ENCODE measurements at regions not wholly inside any gene's neighbourhood (a gene's known extent, or its start where the extent isn't known, plus 50 kb on each side); places are given as distances from the start of the nearest gene placed in this dataset.

GRCh38 chr16:85326113-85326793 lies 214.0 kb upstream of the CIBAR2 start:
- DNase-seq (ENCODE audit: low read depth in 2 of 2): no peak

GRCh38 chr16:85326794-85327181 lies 214.5 kb upstream of the CIBAR2 start:
- no peak for DNase-seq (ENCODE audit: low read depth in 2 of 2)

- no peak for DNase-seq (ENCODE audit: low read depth in 2 of 2)
Measured at GRCh38 chr16:85327731-85328675, 215.7 kb upstream of the CIBAR2 start.

- no peak for DNase-seq (ENCODE audit: low read depth in 2 of 2)
Measured at GRCh38 chr16:85328676-85329058, 216.4 kb upstream of the CIBAR2 start.

- DNase-seq (ENCODE audit: low read depth in 2 of 2): no peak
Measured at GRCh38 chr16:85329059-85329812, 217.0 kb upstream of the CIBAR2 start.

DNA sequence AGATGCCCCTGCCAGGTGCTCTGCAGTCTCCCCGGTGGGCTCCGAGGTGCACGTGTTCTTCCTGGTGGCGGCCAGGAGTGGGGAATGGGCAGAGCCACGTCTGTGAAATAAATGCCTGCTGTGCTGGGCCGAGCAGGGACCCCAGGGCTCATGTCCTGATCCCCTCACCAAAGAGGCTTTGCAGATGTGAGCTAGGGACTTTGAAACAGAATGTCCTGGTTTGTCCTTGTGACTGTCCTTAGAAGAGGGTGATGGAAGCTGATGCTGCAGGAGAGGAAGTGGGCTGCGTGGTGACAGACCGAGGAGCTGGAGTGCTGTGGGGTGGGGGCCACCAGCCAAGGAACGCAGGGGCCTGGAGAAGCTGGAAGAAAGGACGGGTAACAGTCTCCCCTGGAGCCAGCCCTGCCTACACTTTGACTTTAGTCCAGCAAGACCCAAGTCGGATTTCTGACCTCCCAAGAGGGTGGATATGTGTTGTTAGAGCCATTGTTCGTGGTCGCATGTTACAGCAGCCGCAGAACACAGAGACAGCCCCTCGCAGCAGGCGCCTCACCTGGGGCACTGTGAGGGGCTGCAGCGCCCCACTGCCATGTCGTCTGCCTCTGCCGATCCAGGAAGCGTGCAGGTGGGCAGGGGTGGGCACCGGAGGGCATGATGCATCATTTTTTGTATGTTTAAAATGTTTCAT lies 217.9 kb upstream of the CIBAR2 start:
- no peak for DNase-seq (ENCODE audit: low read depth in 2 of 2)

- no peak for DNase-seq (ENCODE audit: low read depth in 2 of 2)
Measured at GRCh38 chr16:85330694-85331188, 218.5 kb upstream of the CIBAR2 start.

DNA sequence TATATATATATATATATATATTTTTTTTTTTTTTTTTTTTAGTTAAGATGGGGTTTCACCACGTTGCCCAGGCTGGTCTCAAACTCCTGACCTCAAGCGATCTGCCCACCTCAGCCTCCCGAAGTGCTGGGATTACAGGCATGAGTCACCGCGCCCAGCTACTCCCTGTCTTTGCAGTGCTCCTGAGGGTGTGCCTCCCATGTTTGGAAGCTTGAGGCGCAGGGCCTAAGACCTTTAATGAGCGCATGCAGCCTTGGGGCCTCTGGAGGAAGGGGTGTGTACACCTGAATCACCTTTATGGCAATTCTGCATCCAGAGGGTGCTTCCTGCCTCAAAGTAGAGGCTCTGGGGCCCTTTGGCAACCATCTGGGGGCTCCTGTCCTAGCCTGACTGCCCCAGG lies 219.4 kb upstream of the CIBAR2 start:
- DNase-seq (ENCODE audit: low read depth in 2 of 2): no peak

- DNase-seq (ENCODE audit: low read depth in 2 of 2): no peak
Measured at GRCh38 chr16:85332175-85332574, 219.9 kb upstream of the CIBAR2 start.

DNA sequence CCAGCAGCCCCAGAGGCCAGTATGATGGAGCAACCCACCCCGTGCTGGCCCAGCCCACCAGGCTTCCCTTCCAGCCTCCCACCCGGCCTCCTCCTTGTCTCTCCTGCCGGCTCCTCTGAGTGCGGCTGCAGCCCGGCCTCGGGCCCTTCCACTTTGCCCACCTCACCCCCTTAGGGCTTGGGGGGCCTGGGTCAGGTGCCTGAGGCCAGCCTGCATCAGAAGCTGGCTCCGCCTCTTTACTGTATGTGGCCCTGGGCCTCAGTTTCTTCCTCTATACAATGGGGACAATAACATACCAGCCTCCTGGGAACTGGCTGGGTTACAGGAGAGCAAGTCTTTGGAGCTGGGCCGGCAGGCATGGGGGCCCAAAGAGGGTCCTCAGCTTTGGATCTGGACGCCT lies 221.1 kb upstream of the CIBAR2 start:
- no peak for DNase-seq (ENCODE audit: low read depth in 2 of 2)

DNA sequence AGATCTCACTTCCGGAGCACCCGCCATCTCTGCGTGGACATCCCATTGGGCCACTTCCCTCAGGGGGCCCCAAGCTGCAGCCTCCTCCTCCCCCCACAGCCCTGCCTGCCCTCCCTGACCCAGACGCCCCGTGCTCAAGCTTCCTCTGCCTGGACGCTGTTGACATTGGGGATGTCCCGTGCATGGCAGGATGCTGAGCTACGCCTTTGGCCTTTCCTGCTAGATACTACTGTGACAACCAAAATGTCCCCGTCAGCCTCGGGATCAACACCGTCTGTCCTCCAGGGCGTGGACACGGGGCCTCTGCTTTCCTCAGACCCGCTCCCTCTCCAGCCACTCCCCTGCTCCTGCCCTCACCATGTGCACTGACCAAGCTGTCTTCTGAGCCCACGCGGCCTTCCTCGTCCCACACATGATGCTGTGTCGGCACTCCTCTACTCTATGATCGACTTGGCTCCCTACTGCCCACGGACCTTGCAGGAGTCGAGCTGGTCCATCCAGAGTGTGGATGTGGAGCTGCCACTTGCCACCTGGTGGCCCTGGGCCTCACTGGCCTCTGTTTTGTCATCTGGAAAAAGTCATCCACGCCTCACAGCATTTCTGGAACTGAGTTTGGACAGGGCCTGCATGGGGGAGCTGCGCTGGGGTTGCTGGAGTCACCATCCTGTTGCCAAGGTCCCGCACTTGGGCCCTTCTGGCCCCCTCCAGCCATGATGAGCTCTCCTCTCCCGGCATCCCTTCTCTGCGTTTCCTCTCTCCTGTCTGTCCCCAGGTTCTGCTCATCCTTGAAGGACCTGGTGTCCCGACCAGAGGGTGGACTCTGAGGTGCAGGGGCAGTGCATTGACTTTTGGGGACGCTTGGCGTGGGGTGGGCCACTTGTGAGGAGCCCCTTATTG lies 221.7 kb upstream of the CIBAR2 start:
- no peak for DNase-seq (ENCODE audit: low read depth in 2 of 2)

- DNase-seq (ENCODE audit: low read depth in 2 of 2): no peak
Measured at GRCh38 chr16:85334718-85335583, 222.7 kb upstream of the CIBAR2 start.

- no peak for DNase-seq (ENCODE audit: low read depth in 2 of 2)
Measured at GRCh38 chr16:85335584-85336491, 223.6 kb upstream of the CIBAR2 start.

DNA sequence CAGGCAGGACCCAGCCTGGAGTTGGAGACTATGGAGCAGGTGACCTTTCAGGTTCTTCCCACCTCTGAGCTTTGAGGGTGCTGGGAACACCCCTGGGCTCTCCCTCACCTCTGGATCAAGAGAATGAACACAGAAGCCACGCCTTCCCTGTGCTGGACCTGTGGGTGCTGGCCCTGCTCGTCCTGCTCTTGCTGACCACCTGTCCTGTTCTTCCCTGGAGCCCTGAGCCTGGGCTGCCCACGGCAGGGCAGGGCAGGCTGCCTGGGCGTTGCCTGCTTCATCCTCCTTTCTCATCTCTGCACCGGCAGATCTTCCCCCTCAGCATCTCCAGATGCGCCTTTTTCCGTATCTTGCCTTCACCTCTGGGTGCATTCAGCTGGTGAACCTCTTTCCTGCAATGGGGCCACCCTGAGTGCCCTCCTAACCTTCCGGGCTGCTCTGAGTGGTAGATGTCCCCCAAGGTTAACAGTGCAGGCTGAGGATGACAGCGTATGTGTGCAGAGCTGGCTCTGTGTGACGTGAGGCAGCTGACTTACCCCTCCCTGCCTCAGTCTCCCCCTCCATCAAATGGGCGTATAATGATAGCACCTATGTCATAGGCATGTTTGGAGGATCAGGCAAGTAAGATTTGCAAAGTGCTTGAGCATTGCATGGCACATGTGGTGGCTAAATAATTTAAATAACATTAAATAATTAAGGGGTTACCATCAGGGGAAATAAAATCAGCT lies 225.8 kb upstream of the CIBAR2 start:
- DNase-seq (ENCODE audit: low read depth in 2 of 2): no peak

DNA sequence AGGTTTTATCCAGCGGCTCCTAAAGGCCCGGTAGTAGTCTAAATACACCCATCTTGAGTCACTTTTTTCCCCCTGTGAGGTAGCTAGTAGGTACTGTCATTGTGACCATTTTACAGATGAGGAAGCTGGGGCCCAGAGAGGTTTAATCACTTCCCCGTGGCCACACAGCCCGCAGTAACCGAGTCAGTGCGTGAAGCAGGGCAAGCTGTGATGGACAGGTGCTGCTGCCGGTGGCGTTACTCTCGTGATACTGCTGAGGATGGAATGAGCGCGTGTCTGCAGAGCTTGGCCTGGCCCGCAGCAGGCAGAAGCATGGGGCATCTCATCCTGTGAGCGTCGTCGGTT lies 226.3 kb upstream of the CIBAR2 start:
- no peak for DNase-seq (ENCODE audit: low read depth in 2 of 2)

GRCh38 chr16:85338989-85339685 lies 226.9 kb upstream of the CIBAR2 start:
- DNase-seq (ENCODE audit: low read depth in 2 of 2): no peak

DNA sequence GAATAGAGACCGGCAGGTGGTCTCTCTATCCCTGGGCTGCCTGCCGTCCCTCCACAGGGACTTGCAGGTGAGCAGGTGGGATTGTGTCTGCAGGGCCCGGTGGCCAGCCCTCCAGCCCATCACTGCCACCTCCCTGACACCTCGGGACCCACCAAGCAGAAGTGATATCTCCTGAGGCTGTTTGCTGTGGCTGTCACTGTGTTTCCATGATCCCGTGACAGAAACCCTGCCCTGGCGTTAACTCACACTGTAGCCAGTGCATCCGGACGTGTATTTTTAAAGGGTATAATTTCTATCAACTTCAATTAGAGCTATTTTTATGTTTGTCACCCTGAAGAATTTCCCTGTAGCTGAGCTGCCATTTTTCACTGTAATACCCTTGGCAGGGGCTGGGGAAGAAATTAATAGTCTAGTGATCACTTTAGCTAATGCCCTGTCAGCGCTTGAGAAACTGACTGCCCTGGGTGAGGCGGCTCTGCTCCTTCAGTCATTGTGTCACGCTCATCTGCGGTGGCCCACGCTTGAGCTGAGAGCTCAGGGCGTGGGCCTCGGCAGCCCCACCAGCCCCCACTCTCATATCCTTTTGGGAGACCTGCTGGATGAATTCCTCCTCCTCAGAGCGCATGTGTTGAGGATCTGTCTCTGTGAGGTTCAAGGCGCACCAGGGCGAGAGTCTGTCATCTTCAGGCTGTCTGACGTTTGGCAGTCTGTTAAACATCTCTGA lies 229.9 kb upstream of the CIBAR2 start:
- DNase-seq (ENCODE audit: low read depth in 2 of 2): no peak

All from stimulated activated CD8-positive, alpha-beta memory T cell treated with anti-CD3 and anti-CD28 coated beads, Interleukin-15, amount 100 ng/mL, for 4 hours (primary cell).